Neuronal stem cell (in vitro differentiated cells): ENCODE measurements at regions not wholly inside any gene's neighbourhood (a gene's known extent, or its start where the extent isn't known, plus 50 kb on each side); places are given as distances from the start of the nearest gene placed in this dataset.

ENCODE experiments used
- DNase-seq: peaks from one replicate; pipeline ENCODE4 v3.0.0-alpha.2; 2013; ENCODE audit warnings: low spot score
- H2AFZ ChIP-seq: one replicate; pipeline ENCODE4 v1.6.1; 2013; ENCODE audit warnings: mild to moderate bottlenecking, low read length, inconsistent platforms
- H2AK5ac ChIP-seq: 2 replicates; pipeline ENCODE4 v1.6.1; 2013; ENCODE audit warnings: low read depth, mild to moderate bottlenecking, inconsistent platforms, low read length, moderate library complexity, mixed read lengths
- H2BK120ac ChIP-seq: 2 replicates; pipeline ENCODE4 v1.6.1; 2013; ENCODE audit warnings: low read depth, mild to moderate bottlenecking, inconsistent platforms, low read length, moderate library complexity, mixed read lengths
- H2BK12ac ChIP-seq: one replicate; pipeline ENCODE4 v1.6.1; 2013; ENCODE audit warnings: low read length, inconsistent platforms
- H2BK15ac ChIP-seq: 2 replicates; pipeline ENCODE4 v1.6.1; 2013; ENCODE audit warnings: mild to moderate bottlenecking, low read length, inconsistent platforms, mixed read lengths
- H2BK5ac ChIP-seq: one replicate; pipeline ENCODE4 v1.6.1; 2013; ENCODE audit warnings: inconsistent platforms, mild to moderate bottlenecking, low read length, moderate library complexity
- H3K14ac ChIP-seq: one replicate; pipeline ENCODE4 v1.6.1; 2013; ENCODE audit warnings: low read length, inconsistent platforms
- H3K18ac ChIP-seq: 2 replicates; pipeline ENCODE4 v1.6.1; 2013; ENCODE audit warnings: low read length, inconsistent platforms
- H3K23ac ChIP-seq: 2 replicates; pipeline ENCODE4 v1.6.1; 2013; ENCODE audit warnings: low read depth, mild to moderate bottlenecking, mixed read lengths, low read length, inconsistent platforms; ENCODE audit not compliant: poor library complexity
- H3K27ac ChIP-seq: replicated peaks from 3 replicates; pipeline ENCODE4 v1.5.1; 2013; ENCODE audit warnings: low read length, inconsistent platforms
- H3K27me3 ChIP-seq, 3 experiments: 2 replicates each; pipeline ENCODE4 v1.6.1; 2013; ENCODE audit warnings: low read length in 3 of 3, mild to moderate bottlenecking in 2 of 3, inconsistent platforms in 1 of 3, low read depth in 1 of 3, mixed read lengths in 1 of 3, moderate library complexity in 1 of 3; ENCODE audit not compliant: control insufficient read depth in 3 of 3, insufficient read depth in 3 of 3
- H3K36me3 ChIP-seq, 2 donors: replicated peaks in 1 of 2; 2 replicates each; pipeline ENCODE4 v1.6.1; 2013; ENCODE audit warnings: low read length in 2 of 2; ENCODE audit not compliant: control insufficient read depth in 2 of 2, insufficient read depth in 2 of 2
- H3K4ac ChIP-seq: 2 replicates; pipeline ENCODE4 v1.6.1; 2013; ENCODE audit warnings: inconsistent platforms, mild to moderate bottlenecking, low read length, moderate library complexity
- H3K4me1 ChIP-seq, 2 donors: 1 replicate in 1 of 2; 2 replicates in 1 of 2; pipeline ENCODE4 v1.6.1; 2013; ENCODE audit warnings: low read length in 2 of 2, low read depth in 1 of 2; ENCODE audit not compliant: control insufficient read depth in 2 of 2, insufficient read depth in 1 of 2
- H3K4me2 ChIP-seq: one replicate; pipeline ENCODE4 v1.6.1; 2013; ENCODE audit warnings: mild to moderate bottlenecking, low read length, inconsistent platforms; ENCODE audit not compliant: insufficient read depth, poor library complexity, severe bottlenecking
- H3K4me3 ChIP-seq, 2 donors: 2 replicates each; pipeline ENCODE4 v1.5.1; 2013; ENCODE audit warnings: low read length in 2 of 2, mild to moderate bottlenecking in 2 of 2, inconsistent platforms in 1 of 2, moderate library complexity in 1 of 2
- H3K79me1 ChIP-seq: one replicate; pipeline ENCODE4 v1.6.1; 2013; ENCODE audit warnings: low read depth, mild to moderate bottlenecking, inconsistent platforms, low read length, moderate library complexity
- H3K9ac ChIP-seq: one replicate; pipeline ENCODE4 v1.6.1; 2013; ENCODE audit warnings: mild to moderate bottlenecking, low read depth, low read length, inconsistent platforms; ENCODE audit not compliant: poor library complexity
- H3K9me3 ChIP-seq, 2 donors: replicated peaks in 1 of 2; 2 replicates each; pipeline versions ENCODE3 to v1.6.1; 2013; ENCODE audit warnings: low read length in 2 of 2, mild to moderate bottlenecking in 2 of 2, inconsistent platforms in 1 of 2, low read depth in 1 of 2, mixed read lengths in 1 of 2, moderate library complexity in 1 of 2; ENCODE audit not compliant: control insufficient read depth in 2 of 2, insufficient read depth in 1 of 2
- H4K8ac ChIP-seq: one replicate; pipeline ENCODE4 v1.6.1; 2013; ENCODE audit warnings: low read depth, mild to moderate bottlenecking, inconsistent platforms, low read length, moderate library complexity
- H4K91ac ChIP-seq: one replicate; pipeline ENCODE4 v1.6.1; 2013; ENCODE audit warnings: low read length, low read depth, mild to moderate bottlenecking, inconsistent platforms; ENCODE audit not compliant: poor library complexity
- WGBS, 2 donors: extraction: QIAGEN DNeasy Blood & Tissue Kit; methylation state at CpG; one replicate each; pipeline ENCODE4 v1.1.7; 2013; ENCODE audit warnings: missing lambda C conversion rate in 2 of 2, mixed read lengths in 1 of 2; ENCODE audit not compliant: insufficient read length in 2 of 2, insufficient replicate concordance in 1 of 2; ENCODE audit errors: extremely low coverage in 2 of 2; 5-methylcytosine and 5-hydroxymethylcytosine counted together

DNA sequence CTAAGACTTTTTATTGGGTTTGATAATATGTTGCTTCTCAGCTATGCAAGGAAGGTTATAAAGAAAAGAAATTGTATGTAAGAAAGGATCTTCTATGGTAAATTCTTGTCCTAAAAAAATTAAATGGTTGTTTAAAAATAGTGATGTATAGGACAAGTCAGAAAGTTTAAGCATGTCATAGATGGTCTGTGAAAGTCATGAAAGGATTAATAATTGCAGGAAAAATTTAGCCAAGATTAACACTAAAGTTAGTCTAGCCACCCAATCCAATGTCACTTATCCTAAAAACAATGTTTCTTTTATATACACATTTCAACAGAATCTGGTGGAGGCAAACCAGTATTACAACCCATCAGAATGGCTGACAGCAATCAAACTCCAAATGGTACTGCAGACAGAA, 1046.7 kb upstream of the SLC39A10 start:
- H2BK5ac ChIP-seq, result no peak overlapping the region
- no peak overlapping the region for H3K4me2 ChIP-seq
- no peak for DNase-seq
- no peak overlapping the region for H3K9ac ChIP-seq
- H3K27ac ChIP-seq, result no peak overlapping the region
- no peak overlapping the region for H3K23ac ChIP-seq
- no peak overlapping the region for H3K14ac ChIP-seq
- no peak overlapping the region for H3K18ac ChIP-seq
- H3K36me3 ChIP-seq, result no peaks in the 10 kb centered on the region
- H3K9me3 ChIP-seq, result peaks cover 0 to 8% of the 10 kb centered on the region in 2 donors
- H3K4me1 ChIP-seq, result no peaks in the 10 kb centered on the region
- H3K4ac ChIP-seq, result no peak overlapping the region
- no peak overlapping the region for H2BK12ac ChIP-seq
- no peak overlapping the region for H2AFZ ChIP-seq
- no peak overlapping the region for H2BK15ac ChIP-seq
- no peak overlapping the region for H2BK120ac ChIP-seq
- no peak overlapping the region for H4K91ac ChIP-seq
- no peak overlapping the region for H3K4me3 ChIP-seq
- no peaks in the 10 kb centered on the region for H3K79me1 ChIP-seq
- H2AK5ac ChIP-seq, result no peak overlapping the region
- no peaks in the 10 kb centered on the region for H3K27me3 ChIP-seq
- no peak overlapping the region for H4K8ac ChIP-seq

GRCh38 chr2:194603429-194603828, 1053.6 kb upstream of the SLC39A10 start:
- no peak overlapping the region for H4K91ac ChIP-seq
- no peaks in the 10 kb centered on the region for H3K4me1 ChIP-seq
- H3K18ac ChIP-seq, result no peak overlapping the region
- H3K4me3 ChIP-seq, result no peak overlapping the region
- no peak overlapping the region for H2BK12ac ChIP-seq
- no CpG with 5 or more reads among the region's 5 CpGs for WGBS, 2 donors
- no peaks in the 10 kb centered on the region for H3K79me1 ChIP-seq
- H2AK5ac ChIP-seq, result no peak overlapping the region
- H3K4ac ChIP-seq, result no peak overlapping the region
- no peaks in the 10 kb centered on the region for H3K36me3 ChIP-seq
- no peak overlapping the region for H3K9ac ChIP-seq
- peaks cover 0 to 12% of the 10 kb centered on the region in 2 donors for H3K9me3 ChIP-seq
- H2BK5ac ChIP-seq, result no peak overlapping the region
- H2BK15ac ChIP-seq, result no peak overlapping the region
- H3K27me3 ChIP-seq, result no peaks in the 10 kb centered on the region
- H2AFZ ChIP-seq, result no peak overlapping the region
- H3K27ac ChIP-seq, result no peak overlapping the region
- H4K8ac ChIP-seq, result no peak overlapping the region
- no peak overlapping the region for H2BK120ac ChIP-seq
- DNase-seq, result no peak
- no peak overlapping the region for H3K4me2 ChIP-seq
- no peak overlapping the region for H3K14ac ChIP-seq
- H3K23ac ChIP-seq, result no peak overlapping the region

DNA sequence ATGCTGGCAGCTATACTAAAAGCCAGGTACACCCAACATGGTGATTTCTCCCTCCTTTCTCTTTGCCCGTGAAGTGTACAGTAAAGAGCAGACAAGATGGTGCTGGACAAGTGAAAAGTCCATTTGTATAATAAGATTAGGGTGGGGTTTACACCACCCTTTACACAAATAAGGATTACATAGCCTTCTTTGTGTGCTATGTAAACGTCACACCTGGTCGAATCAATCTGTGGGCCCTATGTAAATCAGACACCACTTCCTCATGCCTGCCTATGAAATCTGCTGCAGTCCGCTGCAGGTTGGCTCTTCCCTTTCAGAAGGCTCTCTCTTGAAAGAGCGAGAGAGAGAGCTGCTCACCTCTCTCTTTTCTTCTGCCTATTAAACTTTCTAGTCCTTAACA, 1054.3 kb upstream of the SLC39A10 start:
- Histone ChIP-seq H2AK5ac (no peak overlapping the region), H2BK12ac (no peak overlapping the region), H2BK15ac (no peak overlapping the region), H3K36me3 (no peaks in the 10 kb centered on the region), H3K79me1 (no peaks in the 10 kb centered on the region), H3K23ac (no peak overlapping the region), H3K14ac (no peak overlapping the region), H3K4me1 (no peaks in the 10 kb centered on the region), H3K27me3 (no peaks in the 10 kb centered on the region), H4K8ac (no peak overlapping the region), H3K9me3 (peaks cover 0 to 12% of the 10 kb centered on the region in 2 donors), H3K18ac (no peak overlapping the region), H2AFZ (no peak overlapping the region), H4K91ac (no peak overlapping the region), H2BK5ac (no peak overlapping the region), H3K4ac (no peak overlapping the region), H3K4me3 (no peak overlapping the region), H3K9ac (no peak overlapping the region), H2BK120ac (no peak overlapping the region), H3K27ac (no peak overlapping the region), H3K4me2 (no peak overlapping the region)
- no peak for DNase-seq
- WGBS, 2 donors, result no CpG with 5 or more reads among the region's 5 CpGs

GRCh38 chr2:194591192-194591591, 1065.8 kb upstream of the SLC39A10 start:
- Histone ChIP-seq H3K79me1 (no peaks in the 10 kb centered on the region), H4K8ac (no peak overlapping the region), H3K27ac (no peak overlapping the region), H2AFZ (no peak overlapping the region), H3K36me3 (no peaks in the 10 kb centered on the region), H3K18ac (no peak overlapping the region), H3K9ac (no peak overlapping the region), H3K27me3 (no peaks in the 10 kb centered on the region), H3K4me2 (no peak overlapping the region), H2AK5ac (no peak overlapping the region), H3K23ac (no peak overlapping the region), H2BK5ac (no peak overlapping the region), H3K4me1 (no peaks in the 10 kb centered on the region), H2BK12ac (no peak overlapping the region), H3K9me3 (no peaks in the 10 kb centered on the region), H3K14ac (no peak overlapping the region), H2BK120ac (no peak overlapping the region), H2BK15ac (no peak overlapping the region), H3K4me3 (no peak overlapping the region), H3K4ac (no peak overlapping the region), H4K91ac (no peak overlapping the region)
- no peak for DNase-seq
- no CpG with 5 or more reads among the region's 1 CpG for WGBS, 2 donors
